Stomach smooth muscle (tissue), 2 donors: ENCODE measurements at regions not wholly inside any gene's neighbourhood (a gene's known extent, or its start where the extent isn't known, plus 50 kb on each side); places are given as distances from the start of the nearest gene placed in this dataset.

Source experiments
- H3K27ac ChIP-seq: one replicate; pipeline ENCODE4 v1.7.0; 2013; ENCODE audit warnings: mild to moderate bottlenecking, low read length, inconsistent platforms
- H3K27me3 ChIP-seq, 2 donors: one replicate each; pipeline ENCODE4 v1.7.0; 2013; ENCODE audit warnings: low read length in 2 of 2; ENCODE audit not compliant: insufficient read depth in 2 of 2, control insufficient read depth in 1 of 2
- H3K36me3 ChIP-seq, 2 donors: one replicate each; pipeline ENCODE4 v1.7.0; 2013; ENCODE audit warnings: low read length in 2 of 2; ENCODE audit not compliant: control insufficient read depth in 2 of 2, insufficient read depth in 2 of 2
- H3K4me1 ChIP-seq: one replicate; pipeline ENCODE4 v1.7.0; 2013; ENCODE audit warnings: low read length; ENCODE audit not compliant: control insufficient read depth, insufficient read depth
- H3K4me3 ChIP-seq, 2 donors: one replicate each; pipeline ENCODE4 v1.7.0; 2013; ENCODE audit warnings: low read length in 2 of 2
- H3K9ac ChIP-seq, 2 donors: one replicate each; pipeline ENCODE4 v1.7.0; 2013; ENCODE audit warnings: low read length in 2 of 2, mild to moderate bottlenecking in 1 of 2
- H3K9me3 ChIP-seq, 2 donors: one replicate each; pipeline ENCODE4 v1.7.0; 2013; ENCODE audit warnings: low read length in 2 of 2; ENCODE audit not compliant: control insufficient read depth in 2 of 2
- donor health status: healthy.
- donor health status: Pancreatic carcinoma.

- Histone ChIP-seq H3K9me3 (no peaks in the 10 kb centered on the region), H3K9ac (no peak overlapping the region), H3K4me1 (no peaks in the 10 kb centered on the region), H3K36me3 (no peaks in the 10 kb centered on the region), H3K4me3 (no peak overlapping the region), H3K27me3 (no peaks in the 10 kb centered on the region), H3K27ac (no peak overlapping the region)
Measured at GRCh38 chr2:163479599-163479998, 256.2 kb downstream of the FIGN start.

- H3K9ac ChIP-seq: no peak overlapping the region
Measured at GRCh38 chr2:163475815-163476214, 260.0 kb downstream of the FIGN start.

GRCh38 chr2:163474889-163475288 is 260.9 kb downstream of the FIGN start:
- Histone ChIP-seq H3K9me3 (no peaks in the 10 kb centered on the region), H3K36me3 (no peaks in the 10 kb centered on the region), H3K9ac (no peak overlapping the region)

More at GRCh38 chr2:163475815-163476214, 260.0 kb downstream of the FIGN start:
- Histone ChIP-seq H3K9me3 (no peaks in the 10 kb centered on the region), H3K4me3 (no peak overlapping the region), H3K27ac (no peak overlapping the region), H3K27me3 (no peaks in the 10 kb centered on the region), H3K4me1 (no peaks in the 10 kb centered on the region), H3K36me3 (no peaks in the 10 kb centered on the region)

GRCh38 chr2:163474319-163474744 is 261.5 kb downstream of the FIGN start:
- no peak overlapping the region for H3K4me3 ChIP-seq
- H3K27ac ChIP-seq: no peak overlapping the region
- no peaks in the 10 kb centered on the region for H3K4me1 ChIP-seq
- H3K27me3 ChIP-seq: no peaks in the 10 kb centered on the region
- no peaks in the 10 kb centered on the region for H3K9me3 ChIP-seq
- H3K36me3 ChIP-seq: no peaks in the 10 kb centered on the region
- no peak overlapping the region for H3K9ac ChIP-seq

More at GRCh38 chr2:163474889-163475288, 260.9 kb downstream of the FIGN start:
- Histone ChIP-seq H3K27me3 (no peaks in the 10 kb centered on the region), H3K27ac (no peak overlapping the region), H3K4me3 (no peak overlapping the region), H3K4me1 (no peaks in the 10 kb centered on the region)

- H3K27me3 ChIP-seq: no peaks in the 10 kb centered on the region
- H3K36me3 ChIP-seq: no peaks in the 10 kb centered on the region
Measured at GRCh38 chr2:163471947-163472346, 263.9 kb downstream of the FIGN start.

GRCh38 chr2:163469561-163469962 is 266.2 kb downstream of the FIGN start:
- Histone ChIP-seq H3K9me3 (no peaks in the 10 kb centered on the region), H3K4me1 (no peaks in the 10 kb centered on the region), H3K27me3 (no peaks in the 10 kb centered on the region), H3K9ac (no peak overlapping the region), H3K4me3 (no peak overlapping the region), H3K27ac (no peak overlapping the region), H3K36me3 (no peaks in the 10 kb centered on the region)

More at GRCh38 chr2:163471947-163472346, 263.9 kb downstream of the FIGN start:
- Histone ChIP-seq H3K9me3 (no peaks in the 10 kb centered on the region), H3K4me3 (no peak overlapping the region), H3K4me1 (no peaks in the 10 kb centered on the region), H3K9ac (no peak overlapping the region), H3K27ac (no peak overlapping the region)

- Histone ChIP-seq H3K4me1 (no peaks in the 10 kb centered on the region), H3K9me3 (no peaks in the 10 kb centered on the region), H3K27ac (no peak overlapping the region), H3K4me3 (no peak overlapping the region), H3K9ac (no peak overlapping the region), H3K27me3 (no peaks in the 10 kb centered on the region), H3K36me3 (no peaks in the 10 kb centered on the region)
Measured at GRCh38 chr2:163467251-163467630, 268.6 kb downstream of the FIGN start.

GRCh38 chr2:163466331-163467250 is 269.2 kb downstream of the FIGN start:
- Histone ChIP-seq H3K9ac (no peak overlapping the region), H3K4me1 (no peaks in the 10 kb centered on the region), H3K36me3 (no peaks in the 10 kb centered on the region), H3K4me3 (no peak overlapping the region), H3K27me3 (no peaks in the 10 kb centered on the region), H3K9me3 (no peaks in the 10 kb centered on the region), H3K27ac (no peak overlapping the region)

- Histone ChIP-seq H3K27ac (no peak overlapping the region), H3K4me1 (no peaks in the 10 kb centered on the region), H3K9me3 (no peaks in the 10 kb centered on the region), H3K4me3 (no peak overlapping the region), H3K36me3 (no peaks in the 10 kb centered on the region), H3K9ac (no peak overlapping the region), H3K27me3 (no peaks in the 10 kb centered on the region)
Measured at GRCh38 chr2:163465440-163465839, 270.4 kb downstream of the FIGN start.

- H3K36me3 ChIP-seq: no peaks in the 10 kb centered on the region
- H3K9me3 ChIP-seq: no peaks in the 10 kb centered on the region
- H3K9ac ChIP-seq: no peak overlapping the region
- no peak overlapping the region for H3K4me3 ChIP-seq
- no peaks in the 10 kb centered on the region for H3K4me1 ChIP-seq
- no peaks in the 10 kb centered on the region for H3K27me3 ChIP-seq
- no peak overlapping the region for H3K27ac ChIP-seq
Measured at GRCh38 chr2:163463411-163463810, 272.4 kb downstream of the FIGN start.

- H3K9me3 ChIP-seq: no peaks in the 10 kb centered on the region
- H3K9ac ChIP-seq: no peak overlapping the region
- no peak overlapping the region for H3K4me3 ChIP-seq
Measured at GRCh38 chr2:163462993-163463392, 272.8 kb downstream of the FIGN start.

More at GRCh38 chr2:163462993-163463392, 272.8 kb downstream of the FIGN start:
- H3K4me1 ChIP-seq: no peaks in the 10 kb centered on the region
- H3K27ac ChIP-seq: no peak overlapping the region
- H3K36me3 ChIP-seq: no peaks in the 10 kb centered on the region
- H3K27me3 ChIP-seq: no peaks in the 10 kb centered on the region
